C4-2B (cell line): ENCODE measurements at regions not wholly inside any gene's neighbourhood (a gene's known extent, or its start where the extent isn't known, plus 50 kb on each side); places are given as distances from the start of the nearest gene placed in this dataset.

Experiments
- ZFX ChIP-seq: fragments of 450-650 bp; IDR thresholded peaks from 2 replicates; pipeline ENCODE4 v1.6.1; 2017
- TF ChIP-seq, protein P1 (sequence below): fragments of 450-650 bp; conservative IDR thresholded peaks from 2 replicates; pipeline ENCODE4 v1.5.1; 2017; ENCODE audit warnings: mild to moderate bottlenecking

DNA sequence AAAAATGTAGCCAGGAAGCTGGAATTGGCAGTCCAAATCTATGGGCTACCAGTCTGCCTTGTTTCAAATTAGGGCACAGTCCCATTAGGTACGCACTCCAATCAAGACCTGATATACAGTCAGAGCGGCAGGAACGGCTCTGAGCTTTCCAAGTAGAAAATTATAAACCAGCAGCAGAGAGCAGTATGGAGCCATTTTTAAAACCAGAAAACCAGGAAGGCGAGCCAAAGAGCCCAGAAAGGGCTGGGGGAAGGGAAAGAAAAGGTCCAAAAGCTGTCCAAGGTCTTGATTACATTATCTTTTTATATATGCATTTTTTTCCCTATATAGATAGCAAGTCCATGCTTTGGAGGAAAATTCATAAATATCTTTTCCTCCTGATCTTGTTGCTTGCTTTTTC lies 719.0 kb downstream of the RWDD3 start:
- TF ChIP-seq, protein P1, sequence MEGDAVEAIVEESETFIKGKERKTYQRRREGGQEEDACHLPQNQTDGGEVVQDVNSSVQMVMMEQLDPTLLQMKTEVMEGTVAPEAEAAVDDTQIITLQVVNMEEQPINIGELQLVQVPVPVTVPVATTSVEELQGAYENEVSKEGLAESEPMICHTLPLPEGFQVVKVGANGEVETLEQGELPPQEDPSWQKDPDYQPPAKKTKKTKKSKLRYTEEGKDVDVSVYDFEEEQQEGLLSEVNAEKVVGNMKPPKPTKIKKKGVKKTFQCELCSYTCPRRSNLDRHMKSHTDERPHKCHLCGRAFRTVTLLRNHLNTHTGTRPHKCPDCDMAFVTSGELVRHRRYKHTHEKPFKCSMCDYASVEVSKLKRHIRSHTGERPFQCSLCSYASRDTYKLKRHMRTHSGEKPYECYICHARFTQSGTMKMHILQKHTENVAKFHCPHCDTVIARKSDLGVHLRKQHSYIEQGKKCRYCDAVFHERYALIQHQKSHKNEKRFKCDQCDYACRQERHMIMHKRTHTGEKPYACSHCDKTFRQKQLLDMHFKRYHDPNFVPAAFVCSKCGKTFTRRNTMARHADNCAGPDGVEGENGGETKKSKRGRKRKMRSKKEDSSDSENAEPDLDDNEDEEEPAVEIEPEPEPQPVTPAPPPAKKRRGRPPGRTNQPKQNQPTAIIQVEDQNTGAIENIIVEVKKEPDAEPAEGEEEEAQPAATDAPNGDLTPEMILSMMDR, result peak; percentile 62
- TF ChIP-seq ZFX, result no peak
